OCI-LY1 (cell line): ENCODE measurements at regions not wholly inside any gene's neighbourhood (a gene's known extent, or its start where the extent isn't known, plus 50 kb on each side); places are given as distances from the start of the nearest gene placed in this dataset.
A peak's percentile ranks its signal among the peaks of the same experiment; 100 is the strongest.

Experiments used
- H2AFZ ChIP-seq: fragments of 200-600 bp; sonication (generic), shearing (Covaris generic); 2 replicates; pipeline ENCODE4 v1.6.0; 2014; ENCODE audit warnings: antibody characterized with exemption, mild to moderate bottlenecking, low read length
- H3F3A ChIP-seq: fragments of 200-600 bp; sonication (generic), shearing (Covaris generic); 2 replicates; pipeline ENCODE4 v1.6.0; 2014; ENCODE audit warnings: mild to moderate bottlenecking, antibody characterized with exemption, low read length, moderate library complexity; ENCODE audit not compliant: insufficient read depth
- H3K27ac ChIP-seq: fragments of 200-600 bp; sonication (generic); 2 replicates; pipeline ENCODE4 v1.5.1; 2014; ENCODE audit warnings: low read length, mixed run types, mild to moderate bottlenecking, low read depth; ENCODE audit not compliant: poor library complexity, severe bottlenecking
- H3K27me3 ChIP-seq: fragments of 200-600 bp; sonication (generic); 2 replicates; pipeline ENCODE4 v1.6.0; 2014; ENCODE audit warnings: antibody characterized with exemption, mild to moderate bottlenecking, low read length, moderate library complexity; ENCODE audit not compliant: insufficient read depth
- H3K36me3 ChIP-seq: fragments of 200-600 bp; sonication (generic); 2 replicates; pipeline ENCODE4 v1.6.1; 2014; ENCODE audit warnings: mild to moderate bottlenecking, antibody characterized with exemption, low read length, moderate library complexity, mixed read lengths; ENCODE audit not compliant: insufficient read depth
- H3K4me1 ChIP-seq: fragments of 200-600 bp; sonication (generic); 2 replicates; pipeline ENCODE4 v1.5.1; 2014; ENCODE audit warnings: mild to moderate bottlenecking, low read length, moderate library complexity; ENCODE audit not compliant: insufficient read depth, severe bottlenecking
- H3K4me2 ChIP-seq: fragments of 200-600 bp; sonication (generic), shearing (Covaris generic); 2 replicates; pipeline ENCODE4 v1.6.1; 2014; ENCODE audit warnings: low read length
- H3K4me3 ChIP-seq: fragments of 200-600 bp; sonication (generic); 2 replicates; pipeline ENCODE4 v1.5.1; 2014; ENCODE audit warnings: low read length, low read depth, mild to moderate bottlenecking, mixed read lengths; ENCODE audit not compliant: poor library complexity, severe bottlenecking
- H3K79me2 ChIP-seq: fragments of 200-600 bp; shearing (Covaris generic); 2 replicates; pipeline ENCODE4 v1.6.1; 2016; ENCODE audit warnings: mixed run types, low read length, mixed read lengths; ENCODE audit not compliant: insufficient read depth
- H3K9ac ChIP-seq: fragments of 200-600 bp; sonication (generic), shearing (Covaris generic); 2 replicates; pipeline ENCODE4 v1.6.1; 2014; ENCODE audit warnings: mild to moderate bottlenecking, low read length, mixed read lengths
- H3K9me2 ChIP-seq: fragments of 200-600 bp; sonication (generic), shearing (Covaris generic); 2 replicates; pipeline ENCODE4 v1.6.1; 2014; ENCODE audit warnings: low read depth, mild to moderate bottlenecking, low read length, mixed read lengths
- H3K9me3 ChIP-seq: fragments of 200-600 bp; shearing (Covaris generic); 2 replicates; pipeline ENCODE4 v1.6.1; 2014; ENCODE audit warnings: low read length, mixed read lengths
- H4K20me1 ChIP-seq: fragments of 200-600 bp; sonication (generic), shearing (Covaris generic); 2 replicates; pipeline ENCODE4 v1.6.0; 2016; ENCODE audit warnings: mild to moderate bottlenecking, low read length; ENCODE audit not compliant: insufficient read depth
- EZH2 ChIP-seq: fragments of 200-600 bp; sonication (generic), shearing (Covaris generic); IDR thresholded peaks from 2 replicates; pipeline ENCODE4 v1.8.0; 2017; ENCODE audit warnings: borderline replicate concordance, mixed run types, mild to moderate bottlenecking, antibody characterized with exemption, low read length, moderate library complexity, mixed read lengths
- TF ChIP-seq, protein P1 (sequence below): fragments of 200-600 bp; sonication (generic), shearing (Covaris generic); IDR thresholded peaks from 2 replicates; pipeline ENCODE4 v1.5.1; 2017; ENCODE audit warnings: mild to moderate bottlenecking, antibody characterized with exemption, low read length, moderate library complexity, mixed read lengths

DNA sequence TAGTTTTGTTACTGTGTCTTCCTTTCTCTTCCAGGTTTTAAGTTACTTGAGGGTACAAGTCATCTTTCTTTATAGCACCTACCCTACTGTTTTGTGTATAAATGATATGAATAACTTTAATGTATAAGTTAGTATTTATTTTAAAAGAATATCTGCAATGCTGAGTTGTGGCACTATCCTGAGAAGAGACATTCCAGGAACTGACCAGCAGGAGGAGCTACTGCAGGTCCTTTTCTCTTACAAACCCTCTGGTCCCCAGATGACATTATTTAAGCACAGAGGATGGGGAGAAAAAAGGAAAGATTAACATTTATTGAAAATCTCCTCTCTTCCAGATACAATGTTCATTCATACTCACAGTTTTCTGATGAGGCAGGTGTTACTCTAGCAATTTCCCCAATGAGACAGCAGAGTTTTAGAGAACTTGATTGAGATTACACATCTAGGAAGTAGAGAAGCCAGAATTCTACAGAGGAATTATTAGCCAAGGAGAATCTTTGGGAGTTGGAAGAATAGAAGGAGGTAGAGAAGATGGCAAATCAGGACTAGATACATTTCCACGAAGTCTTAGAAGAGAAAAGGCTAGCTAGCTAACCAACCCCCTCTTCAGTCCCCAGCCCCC lies 541.2 kb upstream of the API5 start:
- no peaks in the 10 kb centered on the region for H3F3A ChIP-seq
- H3K27ac ChIP-seq = no peak overlapping the region
- H3K4me3 ChIP-seq = no peak overlapping the region
- H3K9me3 ChIP-seq = no peaks in the 10 kb centered on the region
- H3K79me2 ChIP-seq = no peaks in the 10 kb centered on the region
- H3K4me1 ChIP-seq = no peaks in the 10 kb centered on the region
- H4K20me1 ChIP-seq = no peaks in the 10 kb centered on the region
- H2AFZ ChIP-seq = no peak overlapping the region
- H3K4me2 ChIP-seq = no peak overlapping the region
- H3K36me3 ChIP-seq = no peaks in the 10 kb centered on the region
- TF ChIP-seq, protein P1, sequence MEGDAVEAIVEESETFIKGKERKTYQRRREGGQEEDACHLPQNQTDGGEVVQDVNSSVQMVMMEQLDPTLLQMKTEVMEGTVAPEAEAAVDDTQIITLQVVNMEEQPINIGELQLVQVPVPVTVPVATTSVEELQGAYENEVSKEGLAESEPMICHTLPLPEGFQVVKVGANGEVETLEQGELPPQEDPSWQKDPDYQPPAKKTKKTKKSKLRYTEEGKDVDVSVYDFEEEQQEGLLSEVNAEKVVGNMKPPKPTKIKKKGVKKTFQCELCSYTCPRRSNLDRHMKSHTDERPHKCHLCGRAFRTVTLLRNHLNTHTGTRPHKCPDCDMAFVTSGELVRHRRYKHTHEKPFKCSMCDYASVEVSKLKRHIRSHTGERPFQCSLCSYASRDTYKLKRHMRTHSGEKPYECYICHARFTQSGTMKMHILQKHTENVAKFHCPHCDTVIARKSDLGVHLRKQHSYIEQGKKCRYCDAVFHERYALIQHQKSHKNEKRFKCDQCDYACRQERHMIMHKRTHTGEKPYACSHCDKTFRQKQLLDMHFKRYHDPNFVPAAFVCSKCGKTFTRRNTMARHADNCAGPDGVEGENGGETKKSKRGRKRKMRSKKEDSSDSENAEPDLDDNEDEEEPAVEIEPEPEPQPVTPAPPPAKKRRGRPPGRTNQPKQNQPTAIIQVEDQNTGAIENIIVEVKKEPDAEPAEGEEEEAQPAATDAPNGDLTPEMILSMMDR = peak; percentile 57
- TF ChIP-seq EZH2 = no peak
- no peaks in the 10 kb centered on the region for H3K9me2 ChIP-seq
- H3K9ac ChIP-seq = no peak overlapping the region
- no peaks in the 10 kb centered on the region for H3K27me3 ChIP-seq

GRCh38 chr11:42772886-42773285 lies 538.9 kb upstream of the API5 start:
- Histone ChIP-seq H3K79me2 (no peaks in the 10 kb centered on the region), H3K27ac (no peak overlapping the region)

GRCh38 chr11:42773729-42774128 lies 538.1 kb upstream of the API5 start:
- H3K4me3 ChIP-seq = no peak overlapping the region
- TF ChIP-seq EZH2 = no peak
- TF ChIP-seq, protein P1 = no peak
- no peaks in the 10 kb centered on the region for H3K79me2 ChIP-seq

More at GRCh38 chr11:42772886-42773285, 538.9 kb upstream of the API5 start:
- H2AFZ ChIP-seq = no peak overlapping the region
- H3K4me1 ChIP-seq = no peaks in the 10 kb centered on the region
- H3K9ac ChIP-seq = no peak overlapping the region
- no peak overlapping the region for H3K4me3 ChIP-seq
- H3F3A ChIP-seq = no peaks in the 10 kb centered on the region
- no peak overlapping the region for H3K4me2 ChIP-seq
- no peaks in the 10 kb centered on the region for H3K9me3 ChIP-seq
- TF ChIP-seq, protein P1 = no peak
- no peak for TF ChIP-seq EZH2
- H3K27me3 ChIP-seq = no peaks in the 10 kb centered on the region
- no peaks in the 10 kb centered on the region for H3K9me2 ChIP-seq
- H4K20me1 ChIP-seq = no peaks in the 10 kb centered on the region
- no peaks in the 10 kb centered on the region for H3K36me3 ChIP-seq

More at GRCh38 chr11:42773729-42774128, 538.1 kb upstream of the API5 start:
- Histone ChIP-seq H3K4me1 (no peaks in the 10 kb centered on the region), H3K9me2 (no peaks in the 10 kb centered on the region), H2AFZ (no peak overlapping the region), H4K20me1 (no peaks in the 10 kb centered on the region), H3K9ac (no peak overlapping the region), H3F3A (no peaks in the 10 kb centered on the region), H3K27ac (no peak overlapping the region), H3K4me2 (no peak overlapping the region), H3K9me3 (no peaks in the 10 kb centered on the region), H3K27me3 (no peaks in the 10 kb centered on the region), H3K36me3 (no peaks in the 10 kb centered on the region)
